GM11168 (cell line): ENCODE measurements at regions not wholly inside any gene's neighbourhood (a gene's known extent, or its start where the extent isn't known, plus 50 kb on each side); places are given as distances from the start of the nearest gene placed in this dataset.

Experiments
- in situ Hi-C: fragments of 300-500 bp; cut with MboI; formaldehyde crosslinking; loops from one replicate; pipeline ENCODE4 v1.12.0; 2022; ENCODE audit warnings: low sequenced_read_pairs; ENCODE audit not compliant: unreplicated experiment

DNA sequence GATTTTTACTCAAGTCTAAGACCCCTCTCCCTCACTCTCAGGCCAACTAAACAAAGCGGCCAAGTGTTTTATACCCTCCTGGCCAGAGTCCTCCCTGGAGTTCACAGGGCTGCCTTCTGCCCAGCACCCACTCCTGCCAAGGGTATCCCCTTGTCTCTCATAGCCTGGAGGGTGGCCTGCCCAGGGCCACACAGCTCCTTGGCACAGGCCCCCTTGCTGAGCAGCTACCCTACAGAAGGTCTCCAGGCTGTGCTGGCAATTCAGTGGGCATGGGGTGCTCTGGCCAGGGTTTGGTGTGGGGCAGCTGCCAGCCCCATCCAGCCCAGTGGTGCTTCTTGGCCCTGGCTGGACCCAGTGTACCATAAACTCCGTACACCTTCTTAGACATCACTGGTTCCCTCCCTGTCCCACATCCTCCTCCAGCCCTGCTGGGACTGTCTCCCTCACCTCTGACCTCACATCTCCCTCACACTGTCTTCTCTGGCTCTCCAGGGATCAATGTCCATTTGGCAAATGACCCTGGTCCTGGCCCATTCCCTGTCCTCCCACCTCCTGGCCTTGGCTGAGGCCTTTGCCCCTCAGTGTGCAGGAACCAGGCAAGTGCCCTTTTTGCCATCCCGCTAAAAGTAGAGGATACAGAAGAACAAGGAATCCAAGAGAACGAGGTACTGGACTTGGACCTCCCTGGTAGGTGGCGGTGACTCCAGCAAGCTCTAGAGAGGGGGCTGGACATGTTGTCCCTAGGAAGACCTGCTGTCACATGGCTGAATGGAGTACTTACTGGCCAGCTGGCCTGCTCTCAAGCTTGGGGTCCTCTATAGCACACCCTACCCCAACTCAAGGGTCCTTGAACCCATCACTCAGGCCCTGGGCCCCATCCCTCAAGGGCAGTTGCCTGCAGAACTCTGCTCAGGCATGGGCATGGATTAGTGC is 50.0 kb upstream of the TRPM1 start:
- in situ Hi-C loops: no loop called here

- in situ Hi-C loops: no loop called here
Observed at GRCh38 chr15:31153531-31153930, 52.0 kb upstream of the TRPM1 start.

DNA sequence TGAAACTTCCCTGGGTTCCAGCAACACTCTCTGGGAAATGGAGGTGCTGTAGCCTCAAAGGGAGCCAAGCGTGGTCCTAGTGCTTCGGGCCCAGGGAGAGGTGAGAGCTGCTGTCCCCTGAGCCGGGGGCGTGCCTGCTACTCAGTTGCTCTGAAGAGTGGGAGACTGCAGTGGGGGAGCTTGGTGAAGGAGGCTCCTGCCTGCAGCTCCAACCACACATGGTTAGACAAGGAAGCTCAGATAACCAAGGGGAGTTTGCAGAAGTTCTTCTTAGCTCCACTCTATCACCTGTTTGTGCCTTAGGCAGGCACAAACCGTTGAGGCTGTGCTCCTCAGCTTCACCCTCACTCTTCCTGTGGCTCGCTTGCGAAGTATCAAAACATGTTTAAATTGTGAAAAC is 53.6 kb upstream of the TRPM1 start:
- in situ Hi-C loops: no loop called here

GRCh38 chr15:31156226-31156625 is 54.7 kb upstream of the TRPM1 start:
- in situ Hi-C loops: no loop called here

DNA sequence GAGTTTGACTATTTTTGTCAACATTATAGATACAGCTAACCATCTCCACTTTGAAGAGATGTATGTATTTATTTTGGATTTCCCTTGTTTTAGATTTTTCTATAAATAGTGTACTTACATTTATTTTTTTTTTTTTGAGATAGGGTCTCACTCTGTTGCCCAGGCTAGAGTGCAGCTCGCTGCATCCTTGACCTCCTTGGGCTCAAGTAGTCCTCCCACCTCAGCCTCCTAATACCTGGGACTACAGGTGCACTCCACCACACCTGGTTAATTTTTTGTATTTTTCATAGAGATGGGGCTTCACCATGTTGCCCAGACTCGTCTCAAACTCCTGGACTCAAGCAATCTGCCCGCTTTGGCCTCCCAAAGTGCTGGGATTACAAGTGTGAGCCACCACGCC is 55.3 kb upstream of the TRPM1 start:
- in situ Hi-C loops: no loop called here

- in situ Hi-C loops: no loop called here
Observed at GRCh38 chr15:31157644-31158069, 56.1 kb upstream of the TRPM1 start.

GRCh38 chr15:31158858-31159569 is 57.5 kb upstream of the TRPM1 start:
- in situ Hi-C loops: no loop called here

- in situ Hi-C loops: no loop called here
Observed at GRCh38 chr15:31159837-31160236, 58.3 kb upstream of the TRPM1 start.

- in situ Hi-C loops: no loop called here
Observed at GRCh38 chr15:31160297-31160696, 58.8 kb upstream of the TRPM1 start.

- in situ Hi-C loops: no loop called here
Observed at GRCh38 chr15:31160740-31161495, 59.4 kb upstream of the TRPM1 start.

- in situ Hi-C loops: no loop called here
Observed at GRCh38 chr15:31161951-31162350, 60.4 kb upstream of the TRPM1 start.

DNA sequence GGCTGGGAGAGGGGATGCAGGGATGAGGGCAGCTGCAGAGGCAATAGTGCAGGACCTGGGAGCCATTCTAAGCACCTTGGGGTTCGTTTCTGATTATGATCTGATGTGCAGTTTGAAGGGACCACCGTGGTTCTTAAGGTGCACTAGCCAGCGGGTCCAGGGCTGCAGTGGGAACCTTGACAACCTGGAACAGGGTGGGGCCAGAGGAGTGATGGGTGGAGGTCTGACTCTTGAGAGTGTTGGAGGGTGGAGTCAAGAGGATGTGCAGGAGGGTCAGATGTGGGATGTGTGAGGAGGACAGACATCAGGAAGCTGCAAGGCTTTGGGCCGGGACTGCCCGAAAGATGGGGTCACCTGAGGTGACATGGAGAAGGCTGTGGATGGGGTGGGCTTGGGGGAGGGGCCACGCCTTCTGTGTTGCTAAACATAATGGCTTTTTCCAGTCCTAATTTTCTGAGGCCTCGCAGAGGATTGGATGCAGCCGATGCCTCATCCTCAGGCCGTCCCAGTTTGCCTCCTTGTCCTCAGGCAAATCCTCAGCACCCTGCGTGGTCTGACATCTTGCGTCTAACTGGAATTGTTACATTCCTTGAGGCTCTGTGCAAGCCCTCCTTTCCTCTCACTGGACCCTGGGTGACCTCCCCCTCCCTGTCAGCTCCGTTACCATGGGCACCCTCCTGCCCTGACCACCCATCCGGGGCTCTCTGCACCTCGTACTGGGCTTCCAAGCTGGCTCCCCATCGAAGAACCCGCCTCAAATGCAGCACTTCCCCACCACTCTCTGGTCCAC is 61.4 kb upstream of the TRPM1 start:
- in situ Hi-C loops: no loop called here

DNA sequence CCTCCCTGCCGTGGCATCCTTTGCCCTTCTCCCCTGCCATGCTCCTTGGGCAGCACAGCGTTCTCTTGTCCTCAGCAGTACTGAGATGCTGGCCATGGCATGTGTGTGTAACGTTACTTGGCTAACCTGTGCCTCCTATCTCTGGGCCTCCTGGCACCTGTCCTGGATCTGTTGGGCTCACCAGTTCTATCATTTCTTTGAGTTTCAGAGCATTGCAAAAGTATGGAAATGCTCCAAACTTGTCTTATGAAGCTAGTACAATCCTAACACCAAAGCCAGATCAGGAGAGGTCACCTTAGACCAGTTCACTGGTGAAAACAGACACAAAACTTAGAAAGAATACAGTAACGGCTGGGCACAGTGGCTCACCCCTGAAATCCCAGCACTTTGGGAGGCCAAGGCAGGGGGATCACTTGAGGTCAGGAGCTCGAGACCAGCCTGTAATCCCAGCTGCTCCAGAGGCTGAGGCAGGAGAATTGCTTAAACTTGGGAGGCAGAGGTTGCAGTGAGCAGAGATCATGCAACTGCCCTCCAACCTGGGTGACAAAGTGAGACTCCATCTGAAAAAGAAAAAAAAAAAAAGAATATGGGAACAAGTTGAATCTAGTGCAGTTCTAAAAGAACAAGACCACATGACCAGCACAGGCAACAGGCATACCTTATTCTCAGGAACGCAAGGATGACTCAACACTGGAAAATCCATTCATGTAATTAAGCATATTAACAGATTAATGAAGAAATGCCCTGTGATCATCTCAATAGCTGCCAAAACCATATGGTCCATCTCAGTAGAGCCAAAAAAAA is 62.4 kb upstream of the TRPM1 start:
- in situ Hi-C loops: no loop called here

DNA sequence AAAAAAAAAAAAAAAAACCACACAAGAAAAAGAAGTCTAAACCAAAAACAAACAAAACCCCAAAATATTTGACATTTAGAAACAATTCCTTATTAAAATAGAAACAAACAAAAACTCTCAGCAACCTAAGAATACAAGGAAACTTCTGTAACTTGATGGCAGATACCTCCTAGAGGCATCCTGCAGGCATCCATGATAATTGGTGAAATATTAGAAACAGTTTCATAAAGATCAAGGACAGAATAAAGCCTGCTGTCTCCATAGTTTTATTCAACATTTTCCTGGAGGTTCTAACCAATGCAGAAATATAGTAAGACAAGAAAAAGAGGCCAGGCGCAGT is 63.0 kb upstream of the TRPM1 start:
- in situ Hi-C loops: no loop called here

DNA sequence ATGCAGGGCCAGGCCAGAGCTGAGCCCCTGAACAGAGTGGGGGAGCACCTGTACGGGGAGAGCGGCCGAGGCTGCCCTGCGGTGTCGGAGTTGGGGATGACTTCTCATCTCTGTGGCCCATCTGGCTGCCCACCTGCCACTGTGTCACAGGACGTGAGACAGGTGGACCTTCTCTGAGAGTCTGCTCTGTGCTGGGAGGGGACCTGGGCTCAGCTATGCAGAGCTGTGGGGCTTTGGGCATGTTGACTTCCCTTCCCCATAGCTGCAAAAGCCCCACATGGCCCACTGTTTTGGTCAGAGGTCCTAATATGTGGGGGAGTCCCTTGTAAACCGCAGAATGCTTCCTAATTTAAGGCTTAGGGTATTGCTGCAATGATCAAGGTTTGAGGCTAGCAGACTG is 68.0 kb upstream of the TRPM1 start:
- in situ Hi-C loops: no loop called here

GRCh38 chr15:31171731-31172130 is 70.2 kb upstream of the TRPM1 start:
- in situ Hi-C loops: no loop called here

- in situ Hi-C loops: no loop called here
Observed at GRCh38 chr15:31172606-31173005, 71.1 kb upstream of the TRPM1 start.

- in situ Hi-C loops: no loop called here
Observed at GRCh38 chr15:31173790-31174450, 72.4 kb upstream of the TRPM1 start.

DNA sequence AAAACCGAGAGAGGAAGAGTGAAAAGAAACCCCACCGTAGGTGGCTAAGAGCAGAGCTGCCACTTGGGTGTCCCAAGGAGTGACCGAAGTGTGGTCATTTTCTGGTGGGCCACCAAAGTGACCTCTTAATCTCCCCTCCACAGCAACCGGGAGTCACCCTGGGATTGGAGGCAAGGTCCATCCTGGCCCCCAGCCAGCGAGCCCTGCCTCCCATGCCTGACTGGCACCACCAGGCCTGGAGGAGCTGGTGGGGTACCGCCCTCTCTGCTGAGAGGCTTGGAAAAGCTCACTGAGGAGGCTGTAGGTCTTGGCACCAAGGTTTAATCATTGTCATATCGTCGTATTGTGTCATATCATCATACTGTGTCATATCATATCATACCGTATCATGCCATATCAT is 74.0 kb upstream of the TRPM1 start:
- in situ Hi-C loops: no loop called here
